ENCODE measurements at regions not wholly inside any gene's neighbourhood (a gene's known extent, or its start where the extent isn't known, plus 50 kb on each side); places are given as distances from the start of the nearest gene placed in this dataset.

- no peak for TF ChIP-seq POLR2AphosphoS5 (IDR thresholded peaks at IDR 0.05; ENCODE audit: borderline replicate concordance, low read depth, low read length)
- TF ChIP-seq EZH2 (IDR thresholded peaks at IDR 0.05), result no peak
- TF ChIP-seq FOXP2 (optimal IDR thresholded peaks at IDR 0.05; ENCODE audit: control extremely low read depth, extremely low read length, insufficient read depth), result no peak
These were observed 251.1 kb upstream of the NFE2L3 start for GRCh38 chr7:25900877-25901276.

All from SK-N-MC (cell line).